ENCODE measurements at regions not wholly inside any gene's neighbourhood (a gene's known extent, or its start where the extent isn't known, plus 50 kb on each side); places are given as distances from the start of the nearest gene placed in this dataset.

GRCh38 chr4:115249808-115250207 lies 136.4 kb upstream of the NDST4 start:
- TF ChIP-seq CTCF (IDR thresholded peaks at IDR 0.05) = no peak
- no peak for TF ChIP-seq POLR2A (IDR thresholded peaks at IDR 0.05)

Data from vagina (tissue), 2 donors.